SK-N-SH treated with all-trans-retinoic acid at 6 μM for 48 hours (cell line): ENCODE measurements at regions not wholly inside any gene's neighbourhood (a gene's known extent, or its start where the extent isn't known, plus 50 kb on each side); places are given as distances from the start of the nearest gene placed in this dataset.

Source experiments
- ATAC-seq: fragments of 200-7000 bp; cut with Tn5 transposase; 3 replicates; pipeline ENCODE4 v1.9.1; 2020; ENCODE audit warnings: mild to moderate bottlenecking, moderate library complexity
- BACH2 ChIP-seq: fragments of 250-450 bp; sonication (Bioruptor Pico); IDR thresholded peaks from 2 replicates; pipeline ENCODE4 v1.9.0; 2021; ENCODE audit warnings: mild to moderate bottlenecking, borderline replicate concordance
- ISL1 ChIP-seq: fragments of 250-450 bp; sonication (Bioruptor Pico); IDR thresholded peaks from 2 replicates; pipeline ENCODE4 v2.1.2; 2022; ENCODE audit warnings: mild to moderate bottlenecking, moderate library complexity
- OSR1 ChIP-seq: fragments of 250-450 bp; sonication (Bioruptor Pico); IDR thresholded peaks from 2 replicates; pipeline ENCODE4 v1.8.0; 2022; ENCODE audit warnings: moderate library complexity, mild to moderate bottlenecking, inconsistent platforms
- RARB ChIP-seq: fragments of 250-450 bp; sonication (Bioruptor Pico); IDR thresholded peaks from 2 replicates; pipeline ENCODE4 v1.8.0; 2021; ENCODE audit warnings: mild to moderate bottlenecking, moderate library complexity
- SNAI2 ChIP-seq: fragments of 250-450 bp; sonication (Bioruptor Pico); IDR thresholded peaks from 2 replicates; pipeline ENCODE4 v1.5.0; 2020; ENCODE audit warnings: mild to moderate bottlenecking, moderate library complexity
- TOX ChIP-seq: fragments of 250-450 bp; sonication (Bioruptor Pico); IDR thresholded peaks from 2 replicates; pipeline ENCODE4 v1.8.0; 2021; ENCODE audit warnings: mild to moderate bottlenecking, moderate library complexity, borderline replicate concordance
- ZFP3 ChIP-seq: fragments of 250-450 bp; sonication (Bioruptor Pico); IDR thresholded peaks from 2 replicates; pipeline ENCODE4 v1.5.0; 2020; ENCODE audit warnings: mild to moderate bottlenecking, moderate library complexity
- ZNF565 ChIP-seq: fragments of 450-650 bp; formaldehyde crosslinking; conservative IDR thresholded peaks from 2 replicates; pipeline ENCODE4 v1.5.0; 2020; ENCODE audit warnings: low read depth, mild to moderate bottlenecking, moderate library complexity
- ZNF8 ChIP-seq: fragments of 450-650 bp; formaldehyde crosslinking; IDR thresholded peaks from 2 replicates; pipeline ENCODE4 v1.5.0; 2020; ENCODE audit warnings: mild to moderate bottlenecking, moderate library complexity
- TF ChIP-seq, protein P1 (sequence below): fragments of 250-450 bp; sonication (Bioruptor Pico); IDR thresholded peaks from 2 replicates; pipeline ENCODE4 v1.5.1; 2021; ENCODE audit warnings: mild to moderate bottlenecking, moderate library complexity

DNA sequence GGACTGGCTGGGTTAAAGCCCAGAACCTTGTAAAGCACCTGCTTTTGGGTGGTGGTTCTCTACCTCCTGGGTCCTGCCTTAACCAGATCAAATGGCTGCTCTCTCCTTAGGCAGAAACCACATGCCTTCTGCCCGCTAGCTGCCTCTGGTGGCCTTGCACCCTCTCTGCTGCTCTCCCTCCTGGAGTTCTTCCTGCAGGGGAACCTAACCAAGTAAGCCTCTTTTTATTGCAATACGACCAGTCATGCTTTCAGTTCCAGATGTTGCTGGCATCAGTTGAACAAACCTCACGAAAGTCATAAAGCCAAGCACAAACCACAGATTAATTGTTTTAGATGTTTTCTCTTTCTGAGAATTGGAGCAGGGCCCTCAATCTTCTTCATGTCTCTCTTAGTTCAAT, 118.9 kb downstream of the GDAP2 start (continued):
- TF ChIP-seq, protein P1, sequence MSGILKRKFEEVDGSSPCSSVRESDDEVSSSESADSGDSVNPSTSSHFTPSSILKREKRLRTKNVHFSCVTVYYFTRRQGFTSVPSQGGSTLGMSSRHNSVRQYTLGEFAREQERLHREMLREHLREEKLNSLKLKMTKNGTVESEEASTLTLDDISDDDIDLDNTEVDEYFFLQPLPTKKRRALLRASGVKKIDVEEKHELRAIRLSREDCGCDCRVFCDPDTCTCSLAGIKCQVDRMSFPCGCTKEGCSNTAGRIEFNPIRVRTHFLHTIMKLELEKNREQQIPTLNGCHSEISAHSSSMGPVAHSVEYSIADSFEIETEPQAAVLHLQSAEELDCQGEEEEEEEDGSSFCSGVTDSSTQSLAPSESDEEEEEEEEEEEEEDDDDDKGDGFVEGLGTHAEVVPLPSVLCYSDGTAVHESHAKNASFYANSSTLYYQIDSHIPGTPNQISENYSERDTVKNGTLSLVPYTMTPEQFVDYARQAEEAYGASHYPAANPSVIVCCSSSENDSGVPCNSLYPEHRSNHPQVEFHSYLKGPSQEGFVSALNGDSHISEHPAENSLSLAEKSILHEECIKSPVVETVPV (CRISPR knock-in tag) = no peak
- TF ChIP-seq SNAI2 (CRISPR knock-in tag) (no peak), OSR1 (CRISPR knock-in tag) (no peak), ZFP3 (no peak), ZNF565 (CRISPR knock-in tag) (no peak), ZNF8 (CRISPR knock-in tag) (no peak), RARB (CRISPR knock-in tag) (no peak), ISL1 (CRISPR knock-in tag) (no peak), BACH2 (CRISPR knock-in tag) (no peak)

DNA sequence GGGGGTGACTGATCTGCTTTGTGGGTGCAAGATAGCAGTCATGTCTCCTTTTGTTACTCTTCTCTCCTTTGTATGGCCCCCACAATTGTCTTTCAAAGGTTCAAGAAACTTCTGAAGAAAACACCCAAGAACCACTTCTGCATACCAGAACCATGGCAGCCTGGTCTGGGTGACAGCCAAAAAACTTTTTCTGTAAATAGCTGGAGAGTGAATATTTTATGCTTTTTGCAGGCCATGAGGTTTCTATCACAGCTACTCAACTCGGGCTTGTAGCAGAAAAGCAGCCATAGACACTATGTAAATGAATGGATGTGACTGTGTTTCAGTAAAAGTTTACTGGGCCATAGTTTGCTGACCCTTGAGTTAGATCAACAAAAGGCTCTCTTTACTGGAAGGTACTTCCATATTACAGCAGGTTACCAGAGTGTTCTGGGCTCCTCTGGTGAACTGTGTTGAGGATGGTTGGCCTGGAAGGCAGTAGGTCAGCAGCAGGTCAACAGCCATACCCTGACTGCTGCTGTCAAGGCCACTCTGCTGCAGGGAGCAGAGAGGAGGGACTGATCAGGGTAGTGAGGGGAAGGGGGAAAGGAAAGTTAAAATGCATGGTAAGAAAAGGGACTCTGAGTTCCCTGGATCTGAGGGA, 116.4 kb downstream of the GDAP2 start:
- TF ChIP-seq TOX (CRISPR knock-in tag) = no peak
- ATAC-seq = peak; percentile 76
